ENCODE measurements at regions not wholly inside any gene's neighbourhood (a gene's known extent, or its start where the extent isn't known, plus 50 kb on each side); places are given as distances from the start of the nearest gene placed in this dataset.
"Not testable (repeated sequence)": the region's sequence is repeated elsewhere in the genome, so short reads cannot be mapped to it uniquely, and the experiment has no call there.

DNA sequence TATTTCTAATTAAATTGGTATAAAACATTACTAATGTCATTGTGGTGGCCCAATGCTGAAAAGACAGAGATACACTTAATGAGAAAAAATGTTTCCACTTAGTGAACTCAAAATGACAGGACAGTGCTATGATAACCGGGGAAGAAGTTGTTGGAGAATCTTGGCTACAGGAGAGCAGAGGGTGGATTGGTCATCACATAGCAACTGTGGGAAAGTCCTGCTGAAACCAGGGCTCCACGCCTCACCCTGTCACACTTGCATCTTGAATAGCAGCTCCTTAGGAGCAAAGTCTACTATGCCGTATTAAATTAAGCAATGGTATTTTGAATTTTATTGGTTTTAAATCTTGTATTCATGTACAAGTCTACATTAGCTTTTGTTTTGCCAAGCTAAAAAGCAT, 225.5 kb downstream of the KLF6 start:
- H3K27me3 ChIP-seq (ENCODE audit: control insufficient read depth, low read length) = no peaks in the 10 kb centered on the region
- no peaks in the 10 kb centered on the region for H3K9me3 ChIP-seq (ENCODE audit: control insufficient read depth, insufficient read depth, low read length)
- no peaks in the 10 kb centered on the region for H4K20me1 ChIP-seq (ENCODE audit: control insufficient read depth, insufficient read depth, low read depth, low read length)
- H3K4me1 ChIP-seq (ENCODE audit: control insufficient read depth, low read length) = no peaks in the 10 kb centered on the region
- H3K9me2 ChIP-seq (replicated peaks; ENCODE audit: control insufficient read depth, low read length) = no peaks in the 10 kb centered on the region
- no peaks in the 10 kb centered on the region for H3K36me3 ChIP-seq (ENCODE audit: control insufficient read depth, low read length)
- no peaks in the 10 kb centered on the region for H3F3A ChIP-seq (ENCODE audit: control insufficient read depth, insufficient read depth)
- H3K79me2 ChIP-seq (ENCODE audit: control insufficient read depth, low read length) = no peaks in the 10 kb centered on the region
- H3K4me2 ChIP-seq (ENCODE audit: low read length) = no peak overlapping the region
- H3K27ac ChIP-seq (ENCODE audit: low read depth, low read length) = no peak overlapping the region
- H3K4me3 ChIP-seq (ENCODE audit: low read length) = no peak overlapping the region
- TF ChIP-seq, protein P1, sequence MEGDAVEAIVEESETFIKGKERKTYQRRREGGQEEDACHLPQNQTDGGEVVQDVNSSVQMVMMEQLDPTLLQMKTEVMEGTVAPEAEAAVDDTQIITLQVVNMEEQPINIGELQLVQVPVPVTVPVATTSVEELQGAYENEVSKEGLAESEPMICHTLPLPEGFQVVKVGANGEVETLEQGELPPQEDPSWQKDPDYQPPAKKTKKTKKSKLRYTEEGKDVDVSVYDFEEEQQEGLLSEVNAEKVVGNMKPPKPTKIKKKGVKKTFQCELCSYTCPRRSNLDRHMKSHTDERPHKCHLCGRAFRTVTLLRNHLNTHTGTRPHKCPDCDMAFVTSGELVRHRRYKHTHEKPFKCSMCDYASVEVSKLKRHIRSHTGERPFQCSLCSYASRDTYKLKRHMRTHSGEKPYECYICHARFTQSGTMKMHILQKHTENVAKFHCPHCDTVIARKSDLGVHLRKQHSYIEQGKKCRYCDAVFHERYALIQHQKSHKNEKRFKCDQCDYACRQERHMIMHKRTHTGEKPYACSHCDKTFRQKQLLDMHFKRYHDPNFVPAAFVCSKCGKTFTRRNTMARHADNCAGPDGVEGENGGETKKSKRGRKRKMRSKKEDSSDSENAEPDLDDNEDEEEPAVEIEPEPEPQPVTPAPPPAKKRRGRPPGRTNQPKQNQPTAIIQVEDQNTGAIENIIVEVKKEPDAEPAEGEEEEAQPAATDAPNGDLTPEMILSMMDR (IDR thresholded peaks at IDR 0.05; ENCODE audit: low read depth, low read length, poor library complexity, severe bottlenecking) = no peak
- no peak for TF ChIP-seq EZH2phosphoT487 (IDR thresholded peaks at IDR 0.05; ENCODE audit: borderline replicate concordance, low read length)

DNA sequence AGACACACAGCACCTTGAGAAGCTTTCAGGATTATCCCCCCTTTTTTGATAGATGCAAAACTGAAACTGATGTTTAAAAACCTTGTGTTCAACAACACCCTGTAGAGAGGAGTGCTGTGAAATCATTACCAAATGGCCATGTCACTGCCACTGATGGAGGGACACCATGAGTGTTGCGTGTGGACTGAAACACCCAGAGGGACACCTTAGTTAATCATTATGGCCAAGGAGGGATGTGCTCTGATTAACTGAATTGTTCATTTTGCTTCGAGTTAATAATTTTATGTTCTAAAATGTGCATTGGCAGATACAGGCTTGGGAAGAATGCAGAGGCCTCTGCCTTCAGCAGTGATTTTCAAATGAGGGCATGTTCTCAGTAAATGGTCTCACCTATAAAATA, 226.0 kb downstream of the KLF6 start:
- H3K4me3 ChIP-seq (ENCODE audit: low read length) = no peak overlapping the region
- no peaks in the 10 kb centered on the region for H3K36me3 ChIP-seq (ENCODE audit: control insufficient read depth, low read length)
- no peaks in the 10 kb centered on the region for H3K9me2 ChIP-seq (replicated peaks; ENCODE audit: control insufficient read depth, low read length)
- H4K20me1 ChIP-seq (ENCODE audit: control insufficient read depth, insufficient read depth, low read depth, low read length) = no peaks in the 10 kb centered on the region
- H3F3A ChIP-seq (ENCODE audit: control insufficient read depth, insufficient read depth) = no peaks in the 10 kb centered on the region
- no peak overlapping the region for H3K27ac ChIP-seq (ENCODE audit: low read depth, low read length)
- H3K4me1 ChIP-seq (ENCODE audit: control insufficient read depth, low read length) = no peaks in the 10 kb centered on the region
- no peaks in the 10 kb centered on the region for H3K79me2 ChIP-seq (ENCODE audit: control insufficient read depth, low read length)
- no peak overlapping the region for H3K4me2 ChIP-seq (ENCODE audit: low read length)
- H3K27me3 ChIP-seq (ENCODE audit: control insufficient read depth, low read length) = no peaks in the 10 kb centered on the region
- TF ChIP-seq, protein P1 (IDR thresholded peaks at IDR 0.05; ENCODE audit: low read depth, low read length, poor library complexity, severe bottlenecking) = no peak
- TF ChIP-seq EZH2phosphoT487 (IDR thresholded peaks at IDR 0.05; ENCODE audit: borderline replicate concordance, low read length) = no peak
- H3K9me3 ChIP-seq (ENCODE audit: control insufficient read depth, insufficient read depth, low read length) = no peaks in the 10 kb centered on the region

DNA sequence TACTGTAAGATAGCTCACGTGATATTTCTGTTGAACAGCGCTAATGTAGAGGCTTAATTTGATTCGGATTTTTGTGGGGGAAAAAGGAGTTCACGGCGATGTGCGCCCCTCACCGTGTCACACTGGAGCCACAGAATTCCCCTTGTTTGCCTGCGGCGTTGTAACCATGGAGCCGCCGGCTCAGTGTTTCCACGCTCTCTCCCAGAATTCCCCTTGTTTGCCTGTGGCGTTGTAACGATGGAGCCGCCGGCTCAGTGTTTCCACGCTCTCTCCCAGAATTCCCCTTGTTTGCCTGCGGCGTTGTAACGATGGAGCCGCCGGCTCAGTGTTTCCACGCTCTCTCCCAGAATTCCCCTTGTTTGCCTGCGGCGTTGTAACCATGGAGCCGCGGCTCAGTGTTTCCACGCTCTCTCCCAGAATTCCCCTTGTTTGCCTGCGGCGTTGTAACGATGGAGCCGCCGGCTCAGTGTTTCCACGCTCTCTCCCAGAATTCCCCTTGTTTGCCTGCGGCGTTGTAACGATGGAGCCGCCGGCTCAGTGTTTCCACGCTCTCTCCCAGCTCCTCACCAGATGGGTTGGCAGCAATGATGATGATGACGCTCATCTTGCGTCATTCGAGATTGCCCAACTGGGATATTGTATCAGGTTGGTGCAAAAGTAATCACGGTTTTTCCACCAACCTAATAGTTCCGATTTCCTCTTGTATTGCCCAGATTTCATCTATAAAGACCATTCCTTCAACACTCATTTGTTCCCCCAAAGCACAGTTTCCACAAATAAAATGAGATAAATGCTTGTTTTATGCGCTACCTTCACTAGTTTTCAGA, 228.6 kb downstream of the KLF6 start:
- H3K36me3 ChIP-seq (ENCODE audit: control insufficient read depth, low read length); H3F3A ChIP-seq (ENCODE audit: control insufficient read depth, insufficient read depth); H3K27ac ChIP-seq (ENCODE audit: low read depth, low read length); H4K20me1 ChIP-seq (ENCODE audit: control insufficient read depth, insufficient read depth, low read depth, low read length); H3K79me2 ChIP-seq (ENCODE audit: control insufficient read depth, low read length); H3K27me3 ChIP-seq (ENCODE audit: control insufficient read depth, low read length); H3K9me3 ChIP-seq (ENCODE audit: control insufficient read depth, insufficient read depth, low read length); H3K4me1 ChIP-seq (ENCODE audit: control insufficient read depth, low read length); H3K4me3 ChIP-seq (ENCODE audit: low read length); H3K4me2 ChIP-seq (ENCODE audit: low read length); H3K9me2 ChIP-seq (replicated peaks; ENCODE audit: control insufficient read depth, low read length): not testable (repeated sequence)

DNA sequence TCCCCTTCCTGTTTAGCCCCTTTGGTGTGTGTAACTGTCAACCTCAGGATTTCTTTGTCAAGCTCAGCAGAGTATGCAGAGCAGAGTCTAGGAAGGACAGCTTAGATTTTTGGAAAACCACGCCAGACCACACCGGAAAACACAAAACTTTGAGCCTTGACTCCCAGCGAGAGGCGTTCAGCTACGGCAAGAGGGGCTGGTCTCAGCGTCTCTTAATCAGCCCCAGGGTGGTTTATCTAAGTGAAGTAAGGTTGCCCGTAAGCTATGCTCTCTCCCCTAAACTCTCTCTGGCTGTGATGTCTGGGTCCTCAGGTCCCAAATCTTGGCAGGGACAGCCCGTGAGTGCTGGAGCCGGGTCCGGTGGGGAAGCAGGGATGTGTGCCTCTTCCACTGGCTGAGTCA, 230.9 kb downstream of the KLF6 start:
- H3K4me1 ChIP-seq (ENCODE audit: control insufficient read depth, low read length) = peaks cover 3% of the 10 kb centered on the region
- no peaks in the 10 kb centered on the region for H3K9me2 ChIP-seq (replicated peaks; ENCODE audit: control insufficient read depth, low read length)
- H3K9me3 ChIP-seq (ENCODE audit: control insufficient read depth, insufficient read depth, low read length) = no peaks in the 10 kb centered on the region
- no peaks in the 10 kb centered on the region for H3K27me3 ChIP-seq (ENCODE audit: control insufficient read depth, low read length)
- no peaks in the 10 kb centered on the region for H3K36me3 ChIP-seq (ENCODE audit: control insufficient read depth, low read length)
- TF ChIP-seq EZH2phosphoT487 (IDR thresholded peaks at IDR 0.05; ENCODE audit: borderline replicate concordance, low read length) = no peak
- TF ChIP-seq, protein P1 (IDR thresholded peaks at IDR 0.05; ENCODE audit: low read depth, low read length, poor library complexity, severe bottlenecking) = no peak
- no peaks in the 10 kb centered on the region for H4K20me1 ChIP-seq (ENCODE audit: control insufficient read depth, insufficient read depth, low read depth, low read length)
- H3K4me2 ChIP-seq (ENCODE audit: low read length) = no peak overlapping the region
- H3K27ac ChIP-seq (ENCODE audit: low read depth, low read length) = no peak overlapping the region
- H3K4me3 ChIP-seq (ENCODE audit: low read length) = no peak overlapping the region
- H3K79me2 ChIP-seq (ENCODE audit: control insufficient read depth, low read length) = no peaks in the 10 kb centered on the region
- H3F3A ChIP-seq (ENCODE audit: control insufficient read depth, insufficient read depth) = no peaks in the 10 kb centered on the region
